HG03097 (cell line): ENCODE measurements at regions not wholly inside any gene's neighbourhood (a gene's known extent, or its start where the extent isn't known, plus 50 kb on each side); places are given as distances from the start of the nearest gene placed in this dataset.

ENCODE experiments used
- ATAC-seq: cut with Tn5 transposase; IDR thresholded peaks from one replicate; pipeline ENCODE4 v1.9.1; 2021; ENCODE audit not compliant: unreplicated experiment, low FRiP score

- no peak for ATAC-seq
These were observed 139.2 kb downstream of the LINC00632 start for GRCh38 chrX:140848800-140849199.

DNA sequence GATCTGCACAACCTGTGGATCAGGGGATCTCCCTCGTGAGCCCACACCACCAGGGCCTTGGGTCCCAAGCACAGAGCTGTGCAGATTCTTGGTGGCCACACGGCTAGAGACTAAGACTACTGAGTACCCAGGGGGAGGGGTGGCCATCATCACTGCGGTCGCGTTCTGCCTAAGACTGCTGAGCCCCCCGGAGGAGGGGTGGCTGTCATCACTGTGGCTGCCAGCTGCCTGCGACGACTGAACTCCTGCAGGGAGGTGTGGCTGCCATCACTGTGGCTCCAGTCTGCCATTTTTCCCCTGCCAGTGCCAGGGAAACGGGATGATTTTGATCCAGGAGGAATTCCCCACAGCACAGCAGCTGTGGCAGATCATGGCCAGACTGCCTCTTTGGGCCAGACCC lies 141.7 kb upstream of the SPANXB1 start:
- ATAC-seq: no peak

DNA sequence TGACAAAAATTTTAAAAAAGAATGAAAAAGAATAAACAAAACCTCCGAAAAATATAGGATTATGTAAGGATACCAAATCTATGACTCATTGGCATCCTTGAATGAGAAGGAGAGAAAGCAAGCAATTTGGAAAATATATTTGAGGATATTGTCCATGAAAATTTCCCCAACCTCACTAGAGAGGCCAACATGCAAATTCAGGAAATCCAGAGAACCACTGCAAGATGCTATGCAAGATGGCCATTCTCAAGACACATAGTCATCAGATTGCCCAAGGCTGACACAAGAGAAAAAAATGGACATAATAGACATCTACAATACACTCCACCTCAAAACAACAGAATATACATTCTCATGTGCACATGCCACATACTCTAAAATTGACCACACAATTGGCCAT lies 135.9 kb upstream of the SPANXB1 start:
- no peak for ATAC-seq

DNA sequence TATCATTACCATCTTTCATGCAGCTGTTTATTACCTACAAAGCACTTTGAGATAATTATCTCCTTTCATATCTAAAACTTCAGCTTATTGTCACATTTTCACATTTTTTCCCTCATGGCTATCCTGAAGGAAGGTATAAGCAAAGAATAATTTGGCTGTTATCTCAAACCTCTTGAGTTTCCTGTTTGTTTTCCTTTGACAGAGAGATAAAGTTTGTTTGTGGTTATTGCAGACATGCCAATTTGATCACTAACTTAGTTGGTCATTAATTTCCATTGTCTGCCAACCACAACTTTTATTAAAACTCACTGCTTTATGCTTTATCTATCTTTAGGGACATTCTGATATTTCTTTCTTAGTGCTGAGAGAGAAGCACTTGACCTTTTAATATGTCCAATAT lies 89.8 kb upstream of the SPANXB1 start:
- no peak for ATAC-seq

DNA sequence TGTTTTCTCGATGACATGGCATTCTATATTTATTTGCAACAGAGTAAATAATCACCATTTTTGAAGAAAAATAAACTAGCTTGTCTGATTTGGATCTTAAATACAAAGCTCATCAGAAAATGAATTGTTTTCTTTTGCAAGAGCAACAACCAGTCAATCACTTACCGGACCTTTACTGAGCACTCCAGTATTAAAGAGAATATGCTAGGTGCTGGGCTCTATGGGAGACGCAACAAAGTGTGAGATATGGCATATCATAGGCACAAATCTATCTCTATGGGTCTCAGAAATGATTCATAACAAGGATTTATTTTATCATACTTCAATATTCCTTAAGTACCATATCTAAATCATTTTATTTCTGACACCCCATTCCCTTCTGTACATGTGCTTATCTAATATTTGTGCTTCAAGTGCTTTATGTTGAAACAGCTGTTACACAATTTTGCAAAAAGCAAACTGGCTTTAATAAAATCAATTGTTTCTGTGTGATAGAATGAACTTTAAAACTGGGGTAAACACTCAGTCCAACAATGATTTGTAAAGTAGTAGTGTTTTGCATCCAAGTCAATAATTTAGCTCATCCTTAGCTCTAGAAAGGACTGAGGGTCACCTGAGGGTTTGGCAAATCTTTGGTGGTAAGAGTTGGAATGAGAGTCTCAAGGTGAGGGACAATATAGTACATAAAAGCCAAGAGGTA lies 88.4 kb upstream of the SPANXB1 start:
- ATAC-seq: no peak

GRCh38 chrX:140916872-140917271 lies 85.5 kb upstream of the SPANXB1 start:
- ATAC-seq: no peak

- no peak for ATAC-seq
These were observed 84.9 kb upstream of the SPANXB1 start for GRCh38 chrX:140917354-140918115.

DNA sequence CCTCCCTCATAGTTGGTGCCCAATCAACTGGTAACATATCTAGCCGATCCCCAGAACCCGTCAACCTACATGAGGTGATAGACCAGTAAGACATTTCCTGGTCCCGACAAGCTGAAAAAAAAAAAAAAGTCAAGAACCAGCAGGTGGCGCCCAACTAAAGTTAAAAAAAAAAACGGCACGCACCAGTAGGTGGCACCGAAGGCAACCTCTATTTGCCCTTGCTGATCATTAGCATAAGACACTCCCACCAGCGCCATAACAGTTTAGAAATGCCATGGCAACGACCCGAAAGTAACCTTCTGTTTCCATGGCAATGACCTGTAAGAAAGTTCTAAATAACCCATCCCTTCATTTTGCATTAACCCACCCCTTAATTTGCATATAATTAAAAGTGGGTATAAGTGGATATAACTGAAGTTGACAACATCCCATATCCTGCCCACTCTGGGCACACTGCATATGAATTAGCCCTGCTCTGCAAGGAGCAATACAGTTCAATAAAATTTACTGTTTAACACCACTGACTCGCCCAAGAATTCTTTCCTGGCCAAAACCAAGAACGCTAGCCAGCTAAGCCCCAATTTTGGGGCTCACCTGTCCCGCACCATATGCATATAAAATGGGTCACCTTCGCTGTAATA lies 83.9 kb upstream of the SPANXB1 start:
- peak; percentile 94 for ATAC-seq

GRCh38 chrX:140920416-140920815 lies 82.0 kb upstream of the SPANXB1 start:
- ATAC-seq: no peak

DNA sequence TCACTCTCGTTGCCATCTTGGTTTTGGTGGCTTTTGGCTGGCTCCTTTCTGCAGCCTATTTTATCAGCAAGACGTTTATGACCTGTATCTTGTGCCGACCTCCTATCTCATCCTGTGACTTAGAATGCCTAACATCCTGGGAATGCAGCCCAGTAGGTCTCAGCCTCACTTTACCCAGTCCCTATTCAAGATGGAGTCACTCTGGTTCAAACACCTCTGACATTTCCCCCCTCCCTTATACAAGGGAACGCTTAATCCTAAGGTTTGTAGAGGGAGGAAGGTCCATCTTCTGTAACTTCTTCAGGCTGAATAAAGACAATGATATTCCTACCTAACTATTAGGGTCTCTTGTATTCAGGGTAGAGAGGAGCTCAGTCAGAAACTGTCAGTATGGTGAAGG lies 79.3 kb upstream of the SPANXB1 start:
- ATAC-seq: no peak

- no peak for ATAC-seq
These were observed 73.7 kb upstream of the SPANXB1 start for GRCh38 chrX:140928739-140929138.

DNA sequence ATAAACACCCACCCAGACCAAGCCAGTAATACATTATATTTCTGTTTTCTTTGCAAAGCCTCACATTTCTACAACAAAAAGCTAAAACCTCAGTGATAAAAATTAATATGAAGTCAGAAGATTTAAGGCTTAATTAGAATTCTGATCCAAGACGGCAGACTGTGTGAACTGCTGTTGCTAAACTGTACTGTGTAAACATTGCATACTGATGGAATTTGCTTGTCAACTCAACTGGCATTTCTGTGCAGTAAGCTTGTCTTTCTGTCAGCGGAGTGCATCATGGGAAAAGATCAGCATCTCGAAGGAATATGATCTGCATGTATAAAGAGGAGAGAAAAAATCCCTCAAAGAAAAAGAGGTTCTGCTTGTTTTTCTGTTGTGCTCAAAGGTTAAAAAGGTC lies 69.4 kb upstream of the SPANXB1 start:
- ATAC-seq: no peak

DNA sequence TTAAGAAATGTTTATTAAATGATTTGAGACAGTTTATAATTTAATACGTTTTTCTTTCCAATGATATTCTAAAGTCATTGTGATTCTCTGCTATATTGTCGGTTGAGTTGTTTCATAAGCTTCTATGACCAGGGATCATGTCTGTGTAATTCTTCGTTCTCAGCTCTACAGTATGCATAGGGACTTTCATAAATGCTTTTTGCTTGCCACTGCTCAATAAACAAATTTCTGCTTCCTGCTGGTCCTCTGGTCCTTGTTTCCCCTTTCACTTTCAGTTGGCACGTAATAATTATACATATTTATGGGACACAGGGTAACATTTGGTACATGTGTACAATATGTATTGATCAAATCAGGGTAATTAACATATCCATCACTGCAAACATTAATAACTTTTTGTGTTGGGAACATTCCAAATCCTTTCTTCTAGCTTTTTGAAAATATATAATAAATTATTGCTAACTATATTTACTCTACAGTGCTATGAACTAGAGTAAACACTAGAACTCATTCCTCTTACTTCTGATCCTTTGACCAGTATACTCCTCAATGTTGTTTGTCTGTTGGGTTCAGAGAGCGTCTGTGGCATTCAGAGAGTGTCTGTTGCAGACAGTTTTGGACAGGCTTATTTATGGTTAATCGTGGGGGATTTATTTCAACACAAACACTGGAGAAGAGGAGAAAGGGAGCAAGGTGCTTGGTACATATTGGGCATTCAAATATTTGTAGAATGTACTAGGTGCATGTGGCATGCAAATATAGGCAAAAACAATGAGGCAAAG lies 68.3 kb upstream of the SPANXB1 start:
- no peak for ATAC-seq

- ATAC-seq: no peak
These were observed 58.9 kb upstream of the SPANXB1 start for GRCh38 chrX:140943513-140943912.

- ATAC-seq: no peak
These were observed 57.7 kb upstream of the SPANXB1 start for GRCh38 chrX:140944710-140945109.

- ATAC-seq: no peak
These were observed 53.6 kb upstream of the SPANXB1 start for GRCh38 chrX:140948827-140949226.

DNA sequence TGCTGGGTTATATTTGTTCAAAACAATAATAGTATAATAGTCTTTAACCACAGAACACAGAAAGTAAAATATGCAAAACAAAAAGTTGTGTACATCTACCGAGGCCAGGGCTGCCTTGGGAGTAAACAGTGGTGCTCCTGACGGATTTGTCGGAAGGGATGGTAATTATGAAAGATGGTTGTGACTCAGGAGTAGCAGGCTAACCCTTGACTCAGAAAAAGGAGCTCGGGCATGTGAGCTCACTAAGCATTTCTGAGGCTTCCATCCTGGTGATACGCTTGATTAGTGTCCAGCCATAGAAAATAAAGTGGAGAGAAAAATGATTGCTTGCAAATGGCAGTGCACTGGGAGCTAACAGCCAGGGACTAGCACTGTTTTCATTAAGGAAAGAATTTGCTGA lies 53.2 kb upstream of the SPANXB1 start:
- no peak for ATAC-seq
